ENCODE measurements at regions not wholly inside any gene's neighbourhood (a gene's known extent, or its start where the extent isn't known, plus 50 kb on each side); places are given as distances from the start of the nearest gene placed in this dataset.

GRCh38 chrX:39525758-39526157, 572.0 kb downstream of the BCOR start:
- Histone ChIP-seq H3K27me3 (no peaks in the 10 kb centered on the region), H3K4me1 (no peaks in the 10 kb centered on the region), H3K9me3 (no peaks in the 10 kb centered on the region), H3K4me3 (replicated peaks in 1 of 3) (no peak overlapping the region), H3K27ac (no peak overlapping the region), H3K36me3 (no peaks in the 10 kb centered on the region)
- intact Hi-C loops (cut with DNase I) = no loop called here
- 62 to 96% methylated on average over 3 of the region's 3 CpGs for WGBS, 2 donors
- no peak for TF ChIP-seq POLR2A (IDR thresholded peaks at IDR 0.05)
- TF ChIP-seq, protein P1, sequence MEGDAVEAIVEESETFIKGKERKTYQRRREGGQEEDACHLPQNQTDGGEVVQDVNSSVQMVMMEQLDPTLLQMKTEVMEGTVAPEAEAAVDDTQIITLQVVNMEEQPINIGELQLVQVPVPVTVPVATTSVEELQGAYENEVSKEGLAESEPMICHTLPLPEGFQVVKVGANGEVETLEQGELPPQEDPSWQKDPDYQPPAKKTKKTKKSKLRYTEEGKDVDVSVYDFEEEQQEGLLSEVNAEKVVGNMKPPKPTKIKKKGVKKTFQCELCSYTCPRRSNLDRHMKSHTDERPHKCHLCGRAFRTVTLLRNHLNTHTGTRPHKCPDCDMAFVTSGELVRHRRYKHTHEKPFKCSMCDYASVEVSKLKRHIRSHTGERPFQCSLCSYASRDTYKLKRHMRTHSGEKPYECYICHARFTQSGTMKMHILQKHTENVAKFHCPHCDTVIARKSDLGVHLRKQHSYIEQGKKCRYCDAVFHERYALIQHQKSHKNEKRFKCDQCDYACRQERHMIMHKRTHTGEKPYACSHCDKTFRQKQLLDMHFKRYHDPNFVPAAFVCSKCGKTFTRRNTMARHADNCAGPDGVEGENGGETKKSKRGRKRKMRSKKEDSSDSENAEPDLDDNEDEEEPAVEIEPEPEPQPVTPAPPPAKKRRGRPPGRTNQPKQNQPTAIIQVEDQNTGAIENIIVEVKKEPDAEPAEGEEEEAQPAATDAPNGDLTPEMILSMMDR (IDR thresholded peaks at IDR 0.05) = no peak
- DNase-seq = no peak

- no peaks in the 10 kb centered on the region for H3K36me3 ChIP-seq
- H3K27ac ChIP-seq = no peak overlapping the region
- H3K9me3 ChIP-seq = no peaks in the 10 kb centered on the region
- H3K4me3 ChIP-seq (replicated peaks in 1 of 3) = no peak overlapping the region
- no peak for DNase-seq
- no peaks in the 10 kb centered on the region for H3K27me3 ChIP-seq
- TF ChIP-seq POLR2A (IDR thresholded peaks at IDR 0.05) = no peak
- TF ChIP-seq, protein P1 (IDR thresholded peaks at IDR 0.05) = no peak
- H3K4me1 ChIP-seq = no peaks in the 10 kb centered on the region
- WGBS, 2 donors = 85 to 88% methylated on average over 3 of the region's 3 CpGs
- intact Hi-C loops (cut with DNase I) = no loop called here
Observed at GRCh38 chrX:39527025-39527424, 570.7 kb downstream of the BCOR start.

DNA sequence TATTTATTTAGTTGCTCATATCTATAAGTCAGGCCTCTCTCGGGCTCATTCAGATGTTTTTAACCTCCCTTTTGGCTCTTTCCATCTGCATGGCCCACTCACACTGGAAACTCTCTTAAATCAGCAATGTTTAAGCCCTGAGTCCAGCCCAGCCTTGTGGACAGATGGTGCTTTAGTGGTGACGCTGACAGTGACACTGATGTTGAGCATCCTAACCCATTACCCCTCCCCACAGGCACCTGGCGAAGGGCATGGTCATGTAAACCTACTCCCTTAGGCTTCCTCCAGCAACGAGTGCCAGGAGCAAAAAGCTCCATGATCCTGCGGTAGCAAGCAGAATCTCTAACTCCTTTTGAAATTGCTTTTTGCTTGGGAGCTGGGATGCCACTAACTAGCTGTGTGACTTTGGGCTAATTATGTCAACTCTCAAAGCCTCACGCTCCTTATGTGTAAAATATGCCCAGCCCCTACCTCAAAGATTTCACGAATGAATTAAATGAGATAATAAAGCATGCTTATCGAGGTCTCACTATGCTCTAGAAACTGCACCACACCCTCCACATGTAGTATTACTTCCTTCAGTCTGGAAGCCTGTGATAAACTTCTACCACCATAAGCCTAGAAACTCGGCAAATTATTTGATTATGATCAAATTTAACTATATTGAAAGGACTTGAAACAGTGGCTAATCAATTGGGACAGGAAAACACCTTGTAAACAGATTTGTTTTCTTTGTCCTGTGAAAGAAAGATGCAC, 569.4 kb downstream of the BCOR start:
- H3K27me3 ChIP-seq = no peaks in the 10 kb centered on the region
- intact Hi-C loops (cut with DNase I) = no loop called here
- no peak overlapping the region for H3K4me3 ChIP-seq (replicated peaks in 1 of 3)
- TF ChIP-seq, protein P1 (IDR thresholded peaks at IDR 0.05) = no peak
- no peak for TF ChIP-seq POLR2A (IDR thresholded peaks at IDR 0.05)
- no peaks in the 10 kb centered on the region for H3K9me3 ChIP-seq
- no peaks in the 10 kb centered on the region for H3K4me1 ChIP-seq
- 93 to 97% methylated on average over 9 of the region's 9 CpGs for WGBS, 2 donors
- no peak for DNase-seq
- H3K27ac ChIP-seq = no peak overlapping the region
- H3K36me3 ChIP-seq = no peaks in the 10 kb centered on the region

DNA sequence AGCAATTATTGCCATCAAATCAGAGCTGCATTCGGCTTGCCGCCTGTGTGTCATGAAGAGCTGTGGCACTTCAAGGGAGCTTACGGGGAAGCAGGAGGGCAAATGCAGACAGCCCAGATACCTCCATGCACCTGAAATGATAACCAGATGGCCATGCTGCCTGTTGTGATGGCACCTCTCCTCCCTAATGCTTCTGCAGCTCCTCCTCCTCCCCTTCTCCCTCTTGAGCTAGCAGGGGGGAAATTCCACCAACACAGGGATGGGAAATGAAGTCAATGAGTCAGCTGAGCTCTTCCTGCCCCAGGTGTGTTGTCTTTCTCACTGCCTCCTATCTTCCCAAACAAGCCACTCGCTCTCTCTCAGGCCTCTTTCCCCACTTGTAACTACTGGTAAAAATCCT, 565.0 kb downstream of the BCOR start:
- 93 to 100% methylated on average over 2 to 4 of the region's 4 CpGs for WGBS, 2 donors
- H3K27me3 ChIP-seq = no peaks in the 10 kb centered on the region
- intact Hi-C loops (cut with DNase I) = no loop called here
- no peaks in the 10 kb centered on the region for H3K9me3 ChIP-seq
- no peak for DNase-seq
- TF ChIP-seq, protein P1 (IDR thresholded peaks at IDR 0.05) = no peak
- TF ChIP-seq POLR2A (IDR thresholded peaks at IDR 0.05) = no peak
- no peak overlapping the region for H3K27ac ChIP-seq
- no peaks in the 10 kb centered on the region for H3K36me3 ChIP-seq
- H3K4me1 ChIP-seq = no peaks in the 10 kb centered on the region
- no peak overlapping the region for H3K4me3 ChIP-seq (replicated peaks in 1 of 3)

GRCh38 chrX:39534949-39535348, 562.8 kb downstream of the BCOR start:
- no peak for TF ChIP-seq POLR2A (IDR thresholded peaks at IDR 0.05)

More at GRCh38 chrX:39534949-39535348, 562.8 kb downstream of the BCOR start:
- intact Hi-C loops (cut with DNase I) = no loop called here
- DNase-seq = no peak
- 96 to 98% methylated on average over 4 to 7 of the region's 7 CpGs for WGBS, 2 donors
- H3K4me1 ChIP-seq = no peaks in the 10 kb centered on the region
- no peaks in the 10 kb centered on the region for H3K36me3 ChIP-seq
- H3K4me3 ChIP-seq (replicated peaks in 1 of 3) = no peak overlapping the region
- no peak overlapping the region for H3K27ac ChIP-seq
- no peaks in the 10 kb centered on the region for H3K27me3 ChIP-seq
- H3K9me3 ChIP-seq = no peaks in the 10 kb centered on the region

Measured in thyroid gland (tissue), 4 donors.